HG03045 (cell line): ENCODE measurements at regions not wholly inside any gene's neighbourhood (a gene's known extent, or its start where the extent isn't known, plus 50 kb on each side); places are given as distances from the start of the nearest gene placed in this dataset.
"Not testable (repeated sequence)": the region's sequence is repeated elsewhere in the genome, so short reads cannot be mapped to it uniquely, and the experiment has no call there.

ENCODE experiments used
- ATAC-seq: cut with Tn5 transposase; IDR thresholded peaks from one replicate; pipeline ENCODE4 v1.9.1; 2021; ENCODE audit warnings: mild to moderate bottlenecking, moderate library complexity; ENCODE audit not compliant: unreplicated experiment

DNA sequence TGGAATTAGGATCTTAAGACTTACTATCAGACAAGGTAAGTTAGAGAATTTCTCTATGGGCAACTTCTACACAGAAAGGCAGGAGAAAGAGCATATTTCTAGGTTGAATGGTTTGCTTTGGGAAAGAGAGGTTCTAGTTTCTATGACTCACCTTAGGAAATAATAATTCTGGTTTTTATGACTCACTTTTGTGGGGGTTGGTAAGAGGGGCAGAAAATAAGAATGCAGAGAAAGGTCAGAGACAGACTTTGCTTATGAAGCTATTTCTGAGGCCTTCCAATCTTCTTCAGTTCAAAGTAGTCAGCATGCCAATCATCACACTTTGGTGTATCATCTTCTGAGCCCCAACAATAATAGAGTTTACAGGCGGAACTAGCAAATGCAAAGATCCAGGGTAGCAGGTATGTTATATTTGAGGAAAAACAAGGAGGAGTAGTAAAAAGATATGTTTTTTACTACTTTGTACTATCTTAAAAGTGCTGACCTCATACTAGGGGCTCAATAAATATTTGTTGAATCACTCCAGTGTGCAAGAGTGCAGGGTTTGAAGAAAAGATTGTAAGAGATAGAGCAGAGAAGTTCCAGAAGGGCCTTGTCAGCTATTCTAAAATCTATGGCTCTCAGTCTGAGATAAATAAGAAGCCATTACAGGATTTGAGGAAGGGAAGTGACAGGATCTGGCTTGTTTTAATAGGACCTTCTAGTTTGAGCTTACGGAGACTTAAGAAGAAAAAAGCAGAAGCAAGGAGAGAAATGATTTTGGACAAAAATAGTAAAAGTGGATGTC lies 56.7 kb upstream of the LRFN5 start:
- ATAC-seq: no peak

DNA sequence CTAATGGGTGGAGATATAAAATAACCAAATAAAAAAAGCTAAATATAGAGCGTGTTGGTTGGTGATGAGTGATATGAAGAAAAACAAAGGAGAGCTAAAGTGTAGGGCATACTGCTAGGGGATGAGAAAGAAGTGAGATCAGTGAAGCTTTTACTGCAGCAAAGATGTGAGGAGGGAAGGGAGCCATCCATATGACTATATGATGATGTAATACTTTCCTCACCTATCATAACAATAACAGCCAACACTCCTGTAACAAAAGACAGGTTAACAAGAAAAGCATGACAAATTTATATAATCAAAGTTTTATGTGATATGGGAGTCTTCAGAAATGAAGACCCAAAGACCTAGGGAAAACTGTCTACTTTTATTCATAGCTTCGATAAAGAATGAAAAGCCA lies 57.4 kb upstream of the LRFN5 start:
- no peak for ATAC-seq

DNA sequence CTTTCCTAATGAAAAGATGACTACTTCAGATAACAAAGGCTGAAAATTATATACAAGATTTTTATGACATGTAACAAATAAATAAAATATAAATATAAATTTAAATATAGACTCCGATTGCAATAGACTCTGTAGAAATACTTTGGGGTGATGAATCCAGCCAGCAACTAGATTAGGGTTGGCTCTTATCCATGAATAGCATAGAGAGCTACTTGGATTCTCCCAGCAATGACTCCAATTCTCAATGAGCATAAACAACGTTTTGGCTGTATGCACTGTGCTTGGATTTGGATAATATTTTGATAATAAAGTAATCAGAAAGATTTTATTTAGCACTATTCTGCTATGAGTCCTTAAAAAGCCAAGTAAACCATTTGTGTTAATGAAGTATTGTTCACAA lies 58.0 kb upstream of the LRFN5 start:
- no peak for ATAC-seq

DNA sequence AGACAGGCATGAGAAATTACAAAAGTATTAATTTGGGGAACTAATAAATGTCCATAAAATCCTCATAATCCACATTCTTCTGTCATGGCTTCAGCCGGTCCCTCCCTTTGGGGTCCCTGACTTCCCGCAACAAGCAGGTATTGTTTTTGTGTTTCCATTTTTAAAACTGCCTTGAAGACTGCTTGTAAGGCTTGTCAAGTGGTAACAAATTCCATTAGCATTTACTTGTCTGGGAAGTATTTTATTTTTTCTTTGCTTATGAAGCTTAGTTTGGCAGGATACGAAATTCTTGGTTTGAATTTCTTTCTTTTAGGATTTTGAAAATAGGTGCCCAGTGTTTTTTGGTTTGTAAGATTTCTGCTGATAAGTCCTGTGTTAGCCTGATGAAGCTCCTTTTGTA lies 65.3 kb upstream of the LRFN5 start:
- no peak for ATAC-seq

GRCh38 chr14:41532255-41532654 lies 74.4 kb upstream of the LRFN5 start:
- ATAC-seq: no peak

GRCh38 chr14:41521891-41522290 lies 84.8 kb upstream of the LRFN5 start:
- no peak for ATAC-seq

GRCh38 chr14:41518030-41518429 lies 88.6 kb upstream of the LRFN5 start:
- not testable (repeated sequence) for ATAC-seq

DNA sequence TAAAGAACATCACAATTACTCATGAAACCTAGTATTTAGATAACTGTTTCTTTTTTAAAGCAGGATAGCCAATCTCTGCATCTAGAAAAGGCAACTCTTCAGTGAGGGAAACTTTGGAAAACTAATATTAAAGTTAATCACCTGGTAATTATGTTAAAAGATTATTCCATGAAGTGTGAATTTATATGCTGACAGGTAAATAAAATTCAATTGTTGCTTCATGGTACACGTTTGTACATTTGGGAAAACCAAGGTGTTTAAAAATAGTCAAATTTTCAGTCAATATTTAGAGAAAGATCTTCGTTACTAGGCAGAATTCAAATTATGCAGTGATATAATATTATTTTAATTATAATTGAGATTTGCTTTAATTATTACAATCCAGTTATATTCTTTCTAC lies 100.1 kb upstream of the LRFN5 start:
- no peak for ATAC-seq

GRCh38 chr14:41505491-41505890 lies 101.2 kb upstream of the LRFN5 start:
- ATAC-seq: no peak

- no peak for ATAC-seq
Measured at GRCh38 chr14:41498959-41499358, 107.7 kb upstream of the LRFN5 start.

GRCh38 chr14:41490323-41490722 lies 116.4 kb upstream of the LRFN5 start:
- no peak for ATAC-seq

- ATAC-seq: no peak
Measured at GRCh38 chr14:41489315-41489972, 117.2 kb upstream of the LRFN5 start.

DNA sequence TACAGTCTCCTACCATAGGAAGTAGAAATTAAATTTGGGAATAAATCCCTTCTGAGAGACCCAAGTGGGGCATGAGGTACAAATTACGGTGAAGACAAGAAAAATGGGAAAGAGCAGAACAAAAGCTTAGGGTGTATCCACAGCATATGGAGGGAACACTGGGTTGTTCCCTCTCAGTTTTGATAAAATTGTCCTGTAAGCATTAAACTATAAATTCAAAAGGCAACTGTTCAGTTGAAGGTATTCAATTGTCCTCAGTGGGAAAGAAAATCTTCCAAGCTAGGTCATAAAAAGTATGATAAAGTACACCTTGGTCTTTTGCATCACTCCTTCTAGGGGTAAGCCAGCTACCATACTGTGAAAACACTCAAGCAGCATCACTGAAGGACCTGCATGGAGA lies 118.3 kb upstream of the LRFN5 start:
- ATAC-seq: no peak

GRCh38 chr14:41482861-41483260 lies 123.8 kb upstream of the LRFN5 start:
- ATAC-seq: no peak

GRCh38 chr14:41476526-41476925 lies 130.2 kb upstream of the LRFN5 start:
- no peak for ATAC-seq

GRCh38 chr14:41461380-41461779 lies 145.3 kb upstream of the LRFN5 start:
- ATAC-seq: no peak

GRCh38 chr14:41457393-41457792 lies 149.3 kb upstream of the LRFN5 start:
- ATAC-seq: no peak

GRCh38 chr14:41449066-41449465 lies 157.6 kb upstream of the LRFN5 start:
- no peak for ATAC-seq

- ATAC-seq: no peak
Measured at GRCh38 chr14:41446008-41446407, 160.7 kb upstream of the LRFN5 start.

DNA sequence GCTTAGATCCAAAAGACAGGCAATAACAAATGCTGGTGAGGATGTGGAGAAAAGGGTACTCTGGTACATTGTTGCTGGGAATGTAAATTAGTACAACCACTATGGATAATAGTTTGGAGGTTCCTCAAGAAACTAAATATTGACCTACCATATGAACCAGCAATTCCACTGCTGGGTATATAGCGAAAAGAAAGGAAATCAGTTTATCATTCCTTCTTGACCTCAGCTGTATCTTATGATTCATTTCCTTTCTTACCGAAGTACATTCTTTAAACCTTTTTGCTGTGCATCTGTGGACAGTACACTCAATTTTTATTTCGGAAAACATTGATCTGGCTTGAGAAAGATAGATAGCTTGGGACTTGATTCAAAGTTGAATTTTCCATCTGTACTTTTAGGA lies 183.2 kb upstream of the LRFN5 start:
- no peak for ATAC-seq

GRCh38 chr14:41421308-41421707 lies 185.4 kb upstream of the LRFN5 start:
- not testable (repeated sequence) for ATAC-seq

- no peak for ATAC-seq
Measured at GRCh38 chr14:41419709-41420108, 187.0 kb upstream of the LRFN5 start.

- ATAC-seq: no peak
Measured at GRCh38 chr14:41418851-41419250, 187.8 kb upstream of the LRFN5 start.
